Esophagus squamous epithelium (tissue), 5 donors: ENCODE measurements at regions not wholly inside any gene's neighbourhood (a gene's known extent, or its start where the extent isn't known, plus 50 kb on each side); places are given as distances from the start of the nearest gene placed in this dataset.

Experiments used
- DNase-seq: peaks from one replicate; lab custom pipeline; 2025; lab: John Stamatoyannopoulos, UW
- H3K27ac ChIP-seq, 4 donors: fragments of 200-600 bp; sonication (generic); one replicate each; pipeline ENCODE4 v1.5.1; 2016 to 2019; ENCODE audit warnings: mild to moderate bottlenecking in 1 of 4
- H3K27me3 ChIP-seq, 4 donors: fragments of 200-600 bp; sonication (generic); 1 replicate in 3 of 4; 2 replicates in 1 of 4; pipeline versions ENCODE4 v1.5.1 to v1.6.0; 2017 to 2021; ENCODE audit warnings: antibody characterized with exemption in 1 of 4
- H3K36me3 ChIP-seq, 3 donors: fragments of 200-600 bp; sonication (generic); one replicate each; pipeline ENCODE4 v1.5.1; 2016 to 2019
- H3K4me1 ChIP-seq, 3 donors: fragments of 200-600 bp; sonication (generic); one replicate each; pipeline ENCODE4 v1.5.1; 2017 to 2019
- H3K4me3 ChIP-seq, 4 donors: fragments of 200-600 bp; sonication (generic); 1 replicate in 3 of 4; 2 replicates in 1 of 4; pipeline ENCODE4 v1.5.1; 2016 to 2019; ENCODE audit warnings: mild to moderate bottlenecking in 2 of 4, moderate library complexity in 1 of 4
- H3K9me3 ChIP-seq, 3 donors: fragments of 200-600 bp; sonication (generic); one replicate each; pipeline ENCODE4 v1.5.1; 2016 to 2019
- CTCF ChIP-seq, 6 experiments: fragments of 450-650 bp in 4 of 6; fragments of 200-600 bp in 2 of 6; sonication (generic) in 2 of 6; IDR thresholded peaks; one replicate each; pipeline ENCODE4 v1.5.1; 2016 to 2019; ENCODE audit warnings: antibody characterized with exemption in 6 of 6, mild to moderate bottlenecking in 4 of 6, moderate library complexity in 4 of 6
- POLR2A ChIP-seq, 4 donors: fragments of 450-650 bp; IDR thresholded peaks; one replicate each; pipeline ENCODE4 v1.6.1; 2017; ENCODE audit warnings: antibody characterized with exemption in 4 of 4, mild to moderate bottlenecking in 4 of 4, moderate library complexity in 3 of 4
- WGBS, 2 donors: methylation state at CpG; one replicate each; pipeline ENCODE4 v1.1.5; 2018; 5-methylcytosine and 5-hydroxymethylcytosine counted together
- intact Hi-C: fragments of 100-400 bp; cut with DNase I; formaldehyde crosslinking; loops from one replicate; pipeline ENCODE4 v1.15.0; 2022
- donor health status: DM: yes; HTN: yes; CAD: no.

GRCh38 chr5:2007878-2008501, 125.3 kb upstream of the IRX4 start:
- Histone ChIP-seq H3K27ac (peak overlapping the region in 3 of 4 donors; percentile 4 to 63 (median 54)), H3K36me3 (no peaks in the 10 kb centered on the region), H3K4me1 (peaks cover 4 to 30% (median 5%) of the 10 kb centered on the region in 3 donors), H3K27me3 (peaks cover 0 to 43% (median 1%) of the 10 kb centered on the region in 4 donors), H3K9me3 (no peaks in the 10 kb centered on the region), H3K4me3 (peak overlapping the region in 3 of 4 donors; percentile 4 to 51 (median 21))
- no peak for DNase-seq
- TF ChIP-seq POLR2A (IDR thresholded peaks at IDR 0.05) (no peak), CTCF (IDR thresholded peaks at IDR 0.05) (no peak)
- intact Hi-C loops: no loop called here
- WGBS, 2 donors: 28 to 29% methylated on average over 10 to 22 of the region's 35 CpGs

- WGBS, 2 donors: 60 to 85% methylated on average over 1 to 10 of the region's 24 CpGs
- Histone ChIP-seq H3K27ac (peak overlapping the region in 3 of 4 donors; percentile 4 to 63 (median 54)), H3K36me3 (no peaks in the 10 kb centered on the region), H3K4me1 (peaks cover 4 to 26% (median 5%) of the 10 kb centered on the region in 3 donors), H3K27me3 (peaks cover 0 to 44% (median 1%) of the 10 kb centered on the region in 4 donors), H3K4me3 (no peak overlapping the region), H3K9me3 (no peaks in the 10 kb centered on the region)
- no peak for DNase-seq
- no peak for TF ChIP-seq CTCF (IDR thresholded peaks at IDR 0.05)
- no peak for TF ChIP-seq POLR2A (IDR thresholded peaks at IDR 0.05)
- intact Hi-C loops: no loop called here
Measured at GRCh38 chr5:2007496-2007877, 124.8 kb upstream of the IRX4 start.

- WGBS, 2 donors: 90 to 95% methylated on average over 2 to 10 of the region's 14 CpGs
- intact Hi-C loops: no loop called here
- no peaks in the 10 kb centered on the region for H3K9me3 ChIP-seq
- H3K36me3 ChIP-seq: no peaks in the 10 kb centered on the region
- peaks cover 4 to 22% (median 5%) of the 10 kb centered on the region in 3 donors for H3K4me1 ChIP-seq
- TF ChIP-seq POLR2A (IDR thresholded peaks at IDR 0.05): no peak
- TF ChIP-seq CTCF (IDR thresholded peaks at IDR 0.05): no peak
- no peak for DNase-seq
- H3K27ac ChIP-seq: peak overlapping the region in 1 of 4 donors; percentile 54
- H3K27me3 ChIP-seq: peaks cover 0 to 49% (median 1%) of the 10 kb centered on the region in 4 donors
- no peak overlapping the region for H3K4me3 ChIP-seq
Measured at GRCh38 chr5:2006971-2007291, 124.2 kb upstream of the IRX4 start.

GRCh38 chr5:2006193-2006970, 123.7 kb upstream of the IRX4 start:
- Histone ChIP-seq H3K4me1 (peaks cover 4 to 16% (median 5%) of the 10 kb centered on the region in 3 donors), H3K27me3 (peaks cover 0 to 49% (median 1%) of the 10 kb centered on the region in 4 donors), H3K4me3 (no peak overlapping the region), H3K36me3 (no peaks in the 10 kb centered on the region), H3K27ac (no peak overlapping the region), H3K9me3 (no peaks in the 10 kb centered on the region)
- TF ChIP-seq CTCF (IDR thresholded peaks at IDR 0.05) (no peak), POLR2A (IDR thresholded peaks at IDR 0.05) (no peak)
- intact Hi-C loops: no loop called here
- DNase-seq: no peak
- WGBS, 2 donors: 75 to 79% methylated on average over 18 to 19 of the region's 24 CpGs
